Ishikawa (cell line): ENCODE measurements at regions not wholly inside any gene's neighbourhood (a gene's known extent, or its start where the extent isn't known, plus 50 kb on each side); places are given as distances from the start of the nearest gene placed in this dataset.

ENCODE experiments used
- CEBPB ChIP-seq: IDR thresholded peaks from 2 replicates; pipeline ENCODE4 v1.6.1; 2012
- CREB1 ChIP-seq: IDR thresholded peaks from 2 replicates; pipeline ENCODE4 v1.6.1; 2012; ENCODE audit warnings: low read depth
- EGR1 ChIP-seq: IDR thresholded peaks from 2 replicates; pipeline ENCODE4 v1.6.1; 2012
- EP300 ChIP-seq: IDR thresholded peaks from 2 replicates; pipeline ENCODE4 v1.6.1; 2012; ENCODE audit warnings: borderline replicate concordance
- FOXM1 ChIP-seq: IDR thresholded peaks from 2 replicates; pipeline ENCODE4 v1.6.1; 2012; ENCODE audit warnings: low read depth, borderline replicate concordance
- MAX ChIP-seq: IDR thresholded peaks from 2 replicates; pipeline ENCODE4 v1.6.1; 2012
- NFIC ChIP-seq: IDR thresholded peaks from 2 replicates; pipeline ENCODE4 v1.6.1; 2012
- RAD21 ChIP-seq: IDR thresholded peaks from 2 replicates; pipeline ENCODE4 v1.6.1; 2012; ENCODE audit warnings: low read depth
- REST ChIP-seq: IDR thresholded peaks from 2 replicates; pipeline ENCODE4 v1.6.1; 2012; ENCODE audit warnings: low read depth, mild to moderate bottlenecking
- TAF1 ChIP-seq: IDR thresholded peaks from 2 replicates; pipeline ENCODE4 v1.6.1; 2012; ENCODE audit warnings: low read depth, mild to moderate bottlenecking
- TCF12 ChIP-seq: IDR thresholded peaks from 2 replicates; pipeline ENCODE4 v1.6.1; 2012; ENCODE audit warnings: low read depth
- TEAD4 ChIP-seq: IDR thresholded peaks from 2 replicates; pipeline ENCODE4 v1.6.1; 2012
- USF1 ChIP-seq: IDR thresholded peaks from 2 replicates; pipeline ENCODE4 v1.6.1; 2012
- YY1 ChIP-seq: IDR thresholded peaks from 2 replicates; pipeline ENCODE4 v1.6.1; 2012; ENCODE audit warnings: low read depth
- ZBTB7A ChIP-seq: IDR thresholded peaks from 2 replicates; pipeline ENCODE4 v1.6.1; 2012; ENCODE audit warnings: low read depth

GRCh38 chr11:97934572-97935208, 1086.1 kb upstream of the CNTN5 start:
- no peak for TF ChIP-seq EP300
- no peak for TF ChIP-seq TCF12
- no peak for TF ChIP-seq RAD21
- no peak for TF ChIP-seq YY1
- TF ChIP-seq USF1, result no peak
- TF ChIP-seq CEBPB, result no peak
- TF ChIP-seq CREB1, result no peak
- TF ChIP-seq MAX, result no peak
- no peak for TF ChIP-seq EGR1
- no peak for TF ChIP-seq FOXM1
- no peak for TF ChIP-seq NFIC

- TF ChIP-seq USF1, result no peak
- no peak for TF ChIP-seq EP300
These were observed 1083.2 kb upstream of the CNTN5 start for GRCh38 chr11:97937501-97937900.

- TF ChIP-seq EP300, result no peak
These were observed 1082.0 kb upstream of the CNTN5 start for GRCh38 chr11:97938789-97939188.

GRCh38 chr11:97943493-97943892, 1077.3 kb upstream of the CNTN5 start:
- TF ChIP-seq TEAD4 (no peak), MAX (no peak), EGR1 (no peak), YY1 (no peak), TCF12 (no peak), ZBTB7A (no peak), CEBPB (no peak), TAF1 (no peak), USF1 (no peak), REST (no peak), RAD21 (no peak), FOXM1 (no peak), EP300 (no peak), NFIC (no peak), CREB1 (no peak)

- no peak for TF ChIP-seq TEAD4
- no peak for TF ChIP-seq YY1
- TF ChIP-seq RAD21, result no peak
- no peak for TF ChIP-seq USF1
- no peak for TF ChIP-seq CEBPB
- no peak for TF ChIP-seq REST
- no peak for TF ChIP-seq NFIC
These were observed 1072.0 kb upstream of the CNTN5 start for GRCh38 chr11:97948793-97949192.

- no peak for TF ChIP-seq EP300
These were observed 1065.2 kb upstream of the CNTN5 start for GRCh38 chr11:97955595-97955994.

GRCh38 chr11:97956904-97957303, 1063.8 kb upstream of the CNTN5 start:
- TF ChIP-seq EP300, result no peak
- no peak for TF ChIP-seq YY1
- no peak for TF ChIP-seq CEBPB
- no peak for TF ChIP-seq RAD21
